HG02884 (cell line): ENCODE measurements at regions not wholly inside any gene's neighbourhood (a gene's known extent, or its start where the extent isn't known, plus 50 kb on each side); places are given as distances from the start of the nearest gene placed in this dataset.

ENCODE experiments used
- ATAC-seq: cut with Tn5 transposase; IDR thresholded peaks from one replicate; pipeline ENCODE4 v1.9.1; 2021; ENCODE audit warnings: mild to moderate bottlenecking, moderate library complexity; ENCODE audit not compliant: unreplicated experiment

- ATAC-seq, result no peak
Observed at GRCh38 chr12:78403681-78404080, 460.9 kb upstream of the SYT1 start.

- no peak for ATAC-seq
Observed at GRCh38 chr12:78406213-78406612, 458.4 kb upstream of the SYT1 start.

GRCh38 chr12:78406828-78407227 lies 457.7 kb upstream of the SYT1 start:
- peak; percentile 89 for ATAC-seq

- ATAC-seq, result no peak
Observed at GRCh38 chr12:78407722-78408121, 456.9 kb upstream of the SYT1 start.

GRCh38 chr12:78414071-78414470 lies 450.5 kb upstream of the SYT1 start:
- ATAC-seq, result no peak

- peak; percentile 57 for ATAC-seq
Observed at GRCh38 chr12:78418919-78419318, 445.7 kb upstream of the SYT1 start.

- ATAC-seq, result no peak
Observed at GRCh38 chr12:78419513-78419912, 445.1 kb upstream of the SYT1 start.

GRCh38 chr12:78420991-78421390 lies 443.6 kb upstream of the SYT1 start:
- no peak for ATAC-seq

- ATAC-seq, result no peak
Observed at GRCh38 chr12:78430551-78430950, 434.0 kb upstream of the SYT1 start.

- ATAC-seq, result no peak
Observed at GRCh38 chr12:78431931-78432330, 432.6 kb upstream of the SYT1 start.

- ATAC-seq, result no peak
Observed at GRCh38 chr12:78439666-78440065, 424.9 kb upstream of the SYT1 start.

GRCh38 chr12:78441737-78442453 lies 422.7 kb upstream of the SYT1 start:
- ATAC-seq, result no peak

GRCh38 chr12:78442454-78442801 lies 422.1 kb upstream of the SYT1 start:
- no peak for ATAC-seq

GRCh38 chr12:78446555-78446954 lies 418.0 kb upstream of the SYT1 start:
- no peak for ATAC-seq

- ATAC-seq, result no peak
Observed at GRCh38 chr12:78447373-78447772, 417.2 kb upstream of the SYT1 start.

- ATAC-seq, result no peak
Observed at GRCh38 chr12:78448692-78449091, 415.9 kb upstream of the SYT1 start.

- no peak for ATAC-seq
Observed at GRCh38 chr12:78455991-78456390, 408.6 kb upstream of the SYT1 start.

- ATAC-seq, result peak; percentile 100
Observed at GRCh38 chr12:78457938-78458337, 406.6 kb upstream of the SYT1 start.

- ATAC-seq, result no peak
Observed at GRCh38 chr12:78470354-78471195, 394.0 kb upstream of the SYT1 start.

- ATAC-seq, result no peak
Observed at GRCh38 chr12:78473136-78473535, 391.4 kb upstream of the SYT1 start.

- no peak for ATAC-seq
Observed at GRCh38 chr12:78473561-78473960, 391.0 kb upstream of the SYT1 start.

- no peak for ATAC-seq
Observed at GRCh38 chr12:78483767-78484315, 380.7 kb upstream of the SYT1 start.
